ENCODE measurements at regions not wholly inside any gene's neighbourhood (a gene's known extent, or its start where the extent isn't known, plus 50 kb on each side); places are given as distances from the start of the nearest gene placed in this dataset.

- no peak for TF ChIP-seq CTCF (IDR thresholded peaks at IDR 0.05; ENCODE audit: extremely low read depth, insufficient read depth, missing control alignments)
- in situ Hi-C loops (cut with MboI; ENCODE audit: low pct_unique_long_range_greater_than_20kb, low sequenced_read_pairs, unreplicated experiment): no loop called here
- no peak for DNase-seq (ENCODE audit: low spot score)
These were observed 73.0 kb downstream of the PERP start for GRCh38 chr6:138034229-138034628.

DNA sequence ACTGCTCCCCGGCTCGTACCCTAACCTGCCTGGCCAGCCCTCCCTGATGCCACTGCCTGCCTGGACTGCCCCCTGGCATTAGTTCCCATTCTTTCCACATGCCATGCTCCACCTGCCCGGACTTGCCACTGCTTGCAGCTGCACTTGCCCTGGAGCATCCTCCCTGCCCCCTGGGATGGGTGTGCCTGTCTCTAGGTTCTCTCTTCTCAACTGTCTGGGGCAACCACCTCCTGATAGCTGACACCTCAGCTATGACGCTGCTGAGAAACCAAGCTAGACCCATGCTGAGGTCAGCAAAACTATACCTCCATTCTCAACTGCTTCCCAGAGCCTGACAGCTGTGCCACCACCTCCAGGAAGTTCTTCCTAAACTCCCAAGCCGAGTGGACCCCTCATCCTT is 72.1 kb downstream of the PERP start:
- in situ Hi-C loops (cut with MboI; ENCODE audit: low pct_unique_long_range_greater_than_20kb, low sequenced_read_pairs, unreplicated experiment): no loop called here
- DNase-seq (ENCODE audit: low spot score): no peak
- TF ChIP-seq CTCF (IDR thresholded peaks at IDR 0.05; ENCODE audit: extremely low read depth, insufficient read depth, missing control alignments): no peak

DNA sequence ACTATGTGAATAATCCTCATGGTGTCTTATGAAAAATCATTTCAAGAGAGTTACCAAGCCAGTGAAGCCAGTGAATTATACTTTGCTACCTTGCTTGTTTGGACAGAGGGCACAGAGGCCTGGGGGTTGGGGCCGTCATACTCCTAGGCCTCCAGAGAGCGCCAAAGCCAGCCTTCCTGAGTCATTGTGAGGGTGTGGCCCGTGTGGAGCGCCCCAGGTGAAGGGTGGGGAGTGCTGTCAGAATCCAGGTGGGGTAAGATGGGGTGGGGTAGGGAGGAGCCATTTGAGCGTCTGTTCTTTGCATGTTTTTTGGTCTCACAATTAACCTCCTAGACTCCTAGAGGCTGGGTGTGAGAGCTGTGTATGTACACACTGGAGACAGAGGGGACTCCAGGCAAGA is 71.1 kb downstream of the PERP start:
- DNase-seq (ENCODE audit: low spot score): no peak
- TF ChIP-seq CTCF (IDR thresholded peaks at IDR 0.05; ENCODE audit: extremely low read depth, insufficient read depth, missing control alignments): no peak
- in situ Hi-C loops (cut with MboI; ENCODE audit: low pct_unique_long_range_greater_than_20kb, low sequenced_read_pairs, unreplicated experiment): no loop called here

DNA sequence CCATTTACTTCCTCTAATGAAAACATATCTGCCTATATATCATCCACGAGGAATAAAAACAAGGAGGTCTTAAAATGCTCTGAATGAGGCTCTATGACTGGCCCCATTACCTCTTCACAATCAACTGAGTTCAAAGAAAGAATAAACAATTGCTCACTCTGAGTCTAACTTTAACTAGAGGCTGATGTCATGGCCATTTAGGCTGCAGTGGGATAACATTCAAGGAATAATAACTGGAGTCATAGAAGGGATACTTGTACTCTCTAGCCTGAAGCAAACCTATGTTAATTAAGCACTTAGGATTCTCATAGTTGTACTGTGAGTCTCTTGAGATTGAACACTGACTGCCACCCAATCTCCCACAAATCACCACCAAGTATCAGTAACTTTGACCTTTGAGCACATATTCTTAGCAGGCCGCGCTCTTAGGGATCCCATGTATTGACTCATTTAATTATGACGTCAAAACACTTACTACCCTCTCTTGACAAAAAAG is 70.2 kb downstream of the PERP start:
- TF ChIP-seq CTCF (IDR thresholded peaks at IDR 0.05; ENCODE audit: extremely low read depth, insufficient read depth, missing control alignments): no peak
- in situ Hi-C loops (cut with MboI; ENCODE audit: low pct_unique_long_range_greater_than_20kb, low sequenced_read_pairs, unreplicated experiment): no loop called here
- DNase-seq (ENCODE audit: low spot score): no peak

- no peak for DNase-seq (ENCODE audit: low spot score)
- TF ChIP-seq CTCF (IDR thresholded peaks at IDR 0.05; ENCODE audit: extremely low read depth, insufficient read depth, missing control alignments): no peak
- in situ Hi-C loops (cut with MboI; ENCODE audit: low pct_unique_long_range_greater_than_20kb, low sequenced_read_pairs, unreplicated experiment): no loop called here
These were observed 68.9 kb downstream of the PERP start for GRCh38 chr6:138038142-138038870.
